Natural killer cell (primary cell): ENCODE measurements at regions not wholly inside any gene's neighbourhood (a gene's known extent, or its start where the extent isn't known, plus 50 kb on each side); places are given as distances from the start of the nearest gene placed in this dataset.

Source experiments
- ATAC-seq, 3 donors: fragments of 150-1000 bp in 2 of 3; fragments of 200-7000 bp in 1 of 3; cut with Tn5 transposase; 1 replicate in 1 of 3; 2 replicates in 2 of 3; pipeline ENCODE4 v1.10.0; 2021; ENCODE audit warnings: mild to moderate bottlenecking in 2 of 3, moderate library complexity in 2 of 3
- DNase-seq, 2 donors: peaks; one replicate each; pipeline versions ENCODE4 v3.0.0 to v3.0.0-alpha.2; 2013 to 2021; ENCODE audit warnings: mixed read lengths in 1 of 2
- H3K27ac ChIP-seq: one replicate; pipeline ENCODE4 v1.5.1; 2013; ENCODE audit warnings: mild to moderate bottlenecking, low read length
- H3K27me3 ChIP-seq: one replicate; pipeline ENCODE4 v1.6.1; 2013; ENCODE audit warnings: low read length; ENCODE audit not compliant: control insufficient read depth, insufficient read depth
- H3K36me3 ChIP-seq: one replicate; pipeline ENCODE4 v1.6.1; 2013; ENCODE audit warnings: low read length; ENCODE audit not compliant: control insufficient read depth, insufficient read depth
- H3K4me1 ChIP-seq: one replicate; pipeline ENCODE4 v1.6.1; 2013; ENCODE audit warnings: low read length; ENCODE audit not compliant: control insufficient read depth, insufficient read depth
- H3K4me3 ChIP-seq: one replicate; pipeline ENCODE4 v1.5.1; 2013; ENCODE audit warnings: low read length
- H3K9me3 ChIP-seq: one replicate; pipeline ENCODE4 v1.6.1; 2013; ENCODE audit warnings: low read length; ENCODE audit not compliant: control insufficient read depth, insufficient read depth
- H3K27ac Mint-ChIP-seq, 2 donors: one replicate each; pipeline ENCODE4 v1.8.0; 2022; ENCODE audit warnings: mild to moderate bottlenecking in 2 of 2, mixed read lengths in 2 of 2, moderate library complexity in 1 of 2
- H3K27me3 Mint-ChIP-seq, 2 donors: one replicate each; pipeline ENCODE4 v1.8.0; 2022; ENCODE audit warnings: low read depth in 2 of 2, mixed read lengths in 2 of 2
- H3K36me3 Mint-ChIP-seq: one replicate; pipeline ENCODE4 v1.8.0; 2022; ENCODE audit warnings: mixed read lengths
- H3K4me1 Mint-ChIP-seq, 2 donors: one replicate each; pipeline ENCODE4 v1.8.0; 2022; ENCODE audit warnings: mixed read lengths in 2 of 2
- H3K4me3 Mint-ChIP-seq: one replicate; pipeline ENCODE4 v1.8.0; 2022; ENCODE audit warnings: mild to moderate bottlenecking, moderate library complexity, mixed read lengths
- H3K9me3 Mint-ChIP-seq, 2 donors: one replicate each; pipeline ENCODE4 v1.8.0; 2022; ENCODE audit warnings: mixed read lengths in 2 of 2
- WGBS: methylation state at CpG from one replicate; pipeline ENCODE4 v1.1.7; 2013; ENCODE audit warnings: missing lambda C conversion rate; ENCODE audit not compliant: insufficient coverage; 5-methylcytosine and 5-hydroxymethylcytosine counted together
- intact Hi-C: fragments of 100-400 bp; cut with micrococcal nuclease; formaldehyde crosslinking; loops from one replicate; pipeline ENCODE4 v1.14.2; 2022
- TF ChIP-seq, protein P1 (sequence below): fragments of 200-600 bp; IDR thresholded peaks from one replicate; pipeline ENCODE4 v1.8.0; 2022; ENCODE audit warnings: antibody characterized with exemption

DNA sequence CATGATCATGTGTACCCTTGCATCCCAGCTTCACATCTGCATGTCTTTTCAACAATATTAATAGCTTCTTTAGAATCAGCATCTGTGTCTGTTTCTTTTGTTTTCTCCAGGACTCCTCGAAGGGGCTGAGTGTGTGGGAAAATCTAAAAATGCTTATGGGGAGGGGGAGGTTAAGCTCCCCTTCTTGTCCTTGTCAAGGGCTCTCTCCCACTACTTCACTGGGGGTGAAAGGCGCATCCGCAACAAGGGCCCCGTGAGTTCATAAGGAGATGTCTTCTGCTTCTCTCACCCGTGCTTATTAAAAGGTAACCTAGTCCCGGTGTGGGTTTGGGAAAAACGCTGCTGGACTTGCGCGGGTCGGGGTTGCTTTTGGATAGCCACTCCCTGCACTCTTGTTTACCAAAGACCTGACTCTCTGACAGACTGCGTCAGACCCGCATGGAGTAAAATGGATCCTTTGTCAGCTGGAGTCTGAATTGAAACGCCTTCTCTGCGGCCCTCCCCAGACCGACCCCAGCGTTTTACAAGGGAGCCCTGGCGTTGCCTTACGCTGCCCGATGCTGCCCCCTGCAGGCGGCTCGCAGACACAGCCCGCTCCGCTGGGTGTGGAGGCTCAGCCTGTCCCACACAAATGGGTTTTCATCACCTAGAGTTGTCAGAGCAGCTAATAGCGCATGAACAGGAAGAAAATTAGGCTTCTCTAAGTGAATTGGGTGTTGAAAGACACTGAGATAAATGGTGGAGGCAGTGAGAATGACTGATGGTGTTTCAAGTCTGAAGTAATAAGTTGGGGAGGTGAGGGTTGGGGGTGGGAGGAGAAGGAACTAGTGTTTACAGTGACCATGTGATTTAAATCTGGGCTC is 53.8 kb downstream of the IER5 start:
- no peaks in the 10 kb centered on the region for H3K9me3 ChIP-seq
- Mint-ChIP-seq H3K4me1 (peaks cover 33 to 40% of the 10 kb centered on the region in 2 donors), H3K36me3 (no peaks in the 10 kb centered on the region), H3K27ac (peak overlapping the region; percentile 11 to 71), H3K27me3 (peaks cover 8 to 23% of the 10 kb centered on the region in 2 donors), H3K4me3 (no peak overlapping the region), H3K9me3 (no peaks in the 10 kb centered on the region)
- H3K27ac ChIP-seq = no peak overlapping the region
- ATAC-seq = peak; percentile 96 to 99 (median 96)
- DNase-seq = peak; percentile 87 to 93
- no peak overlapping the region for H3K4me3 ChIP-seq
- H3K4me1 ChIP-seq = peaks cover 23% of the 10 kb centered on the region
- intact Hi-C loops = loop anchor here (1.0 to 10.0 kb wide), 6 partner anchors 24 to 626 kb away; no protein-coding TSS in a partner anchor
- TF ChIP-seq, protein P1, sequence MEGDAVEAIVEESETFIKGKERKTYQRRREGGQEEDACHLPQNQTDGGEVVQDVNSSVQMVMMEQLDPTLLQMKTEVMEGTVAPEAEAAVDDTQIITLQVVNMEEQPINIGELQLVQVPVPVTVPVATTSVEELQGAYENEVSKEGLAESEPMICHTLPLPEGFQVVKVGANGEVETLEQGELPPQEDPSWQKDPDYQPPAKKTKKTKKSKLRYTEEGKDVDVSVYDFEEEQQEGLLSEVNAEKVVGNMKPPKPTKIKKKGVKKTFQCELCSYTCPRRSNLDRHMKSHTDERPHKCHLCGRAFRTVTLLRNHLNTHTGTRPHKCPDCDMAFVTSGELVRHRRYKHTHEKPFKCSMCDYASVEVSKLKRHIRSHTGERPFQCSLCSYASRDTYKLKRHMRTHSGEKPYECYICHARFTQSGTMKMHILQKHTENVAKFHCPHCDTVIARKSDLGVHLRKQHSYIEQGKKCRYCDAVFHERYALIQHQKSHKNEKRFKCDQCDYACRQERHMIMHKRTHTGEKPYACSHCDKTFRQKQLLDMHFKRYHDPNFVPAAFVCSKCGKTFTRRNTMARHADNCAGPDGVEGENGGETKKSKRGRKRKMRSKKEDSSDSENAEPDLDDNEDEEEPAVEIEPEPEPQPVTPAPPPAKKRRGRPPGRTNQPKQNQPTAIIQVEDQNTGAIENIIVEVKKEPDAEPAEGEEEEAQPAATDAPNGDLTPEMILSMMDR = peak; percentile 92
- no peaks in the 10 kb centered on the region for H3K27me3 ChIP-seq
- no peaks in the 10 kb centered on the region for H3K36me3 ChIP-seq
- 32% methylated on average over 24 of the region's 24 CpGs for WGBS

DNA sequence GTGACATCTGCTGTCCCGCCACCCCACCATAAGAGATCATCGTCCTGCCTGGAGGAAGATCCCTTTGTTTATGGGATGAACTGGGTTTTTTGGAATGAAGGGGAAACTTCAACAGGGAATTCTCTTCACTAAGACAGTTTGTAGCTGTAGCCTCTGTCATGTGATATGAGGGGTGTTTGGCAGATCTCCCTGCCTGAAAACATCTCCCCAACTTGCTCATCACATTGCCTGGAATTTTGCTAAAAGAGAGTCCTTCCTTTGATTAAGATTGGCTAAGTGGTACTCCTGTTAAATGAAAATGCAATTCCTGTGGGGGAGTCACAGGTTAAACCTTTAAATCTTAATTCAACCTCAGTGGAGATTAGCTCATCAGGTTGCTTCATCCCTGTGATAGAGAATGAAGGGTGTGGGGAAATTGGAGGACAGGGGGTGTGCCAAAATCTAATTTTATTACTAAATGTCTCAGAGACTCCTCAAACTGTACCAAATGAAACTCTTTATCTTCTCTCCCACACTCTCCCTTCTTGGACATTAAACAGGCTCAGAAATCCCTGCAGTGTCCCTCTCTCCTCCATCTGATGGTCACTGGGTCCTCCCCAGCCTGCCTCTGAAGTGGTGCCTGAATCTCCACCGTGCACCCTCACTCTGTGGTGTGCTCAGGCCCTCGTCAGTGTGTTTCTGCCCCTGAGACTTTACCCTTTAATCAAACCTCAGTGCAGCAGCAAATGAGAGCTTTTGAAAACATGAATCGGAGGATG is 54.8 kb downstream of the IER5 start:
- Mint-ChIP-seq H3K9me3 (no peaks in the 10 kb centered on the region), H3K36me3 (no peaks in the 10 kb centered on the region), H3K27ac (no peak overlapping the region), H3K4me3 (no peak overlapping the region), H3K27me3 (peaks cover 8 to 23% of the 10 kb centered on the region in 2 donors), H3K4me1 (peaks cover 31 to 34% of the 10 kb centered on the region in 2 donors)
- Histone ChIP-seq H3K36me3 (no peaks in the 10 kb centered on the region), H3K4me3 (no peak overlapping the region), H3K4me1 (peaks cover 24% of the 10 kb centered on the region), H3K27me3 (no peaks in the 10 kb centered on the region), H3K9me3 (no peaks in the 10 kb centered on the region), H3K27ac (no peak overlapping the region)
- TF ChIP-seq, protein P1 = no peak
- intact Hi-C loops = loop anchor here (2.0 to 10.0 kb wide), 3 partner anchors 24 to 626 kb away; no protein-coding TSS in a partner anchor
- WGBS = 76% methylated on average over 4 of the region's 5 CpGs
- DNase-seq (no peak), ATAC-seq (no peak)

DNA sequence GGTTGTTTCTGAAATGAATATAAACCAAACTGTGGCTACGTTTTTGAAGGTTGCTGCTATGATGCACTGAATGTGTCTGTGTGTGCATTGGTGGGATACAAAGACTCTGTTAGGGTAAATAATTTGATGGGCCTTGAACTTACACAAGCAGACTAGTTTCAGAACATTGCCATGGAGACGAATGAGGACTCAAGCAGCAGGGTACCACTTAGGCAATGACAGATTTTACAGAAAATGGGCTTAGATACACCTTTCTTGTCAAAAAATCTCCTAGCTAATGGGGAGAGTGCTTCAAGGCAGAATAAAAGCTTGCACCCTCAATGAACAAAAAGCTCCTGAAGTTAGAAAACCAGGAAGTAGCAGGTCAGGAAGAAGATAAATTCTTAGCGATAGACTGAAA is 55.7 kb downstream of the IER5 start:
- ATAC-seq (no peak), DNase-seq (no peak)
- no peak overlapping the region for H3K27ac ChIP-seq
- no peaks in the 10 kb centered on the region for H3K36me3 ChIP-seq
- no peak overlapping the region for H3K27ac Mint-ChIP-seq
- 67% methylated on average over 3 of the region's 3 CpGs for WGBS
- peaks cover 8 to 23% of the 10 kb centered on the region in 2 donors for H3K27me3 Mint-ChIP-seq
- peaks cover 31% of the 10 kb centered on the region for H3K4me1 ChIP-seq
- intact Hi-C loops = loop anchor here (10.0 kb wide), 1 partner anchor 189 kb away; no protein-coding TSS in a partner anchor
- TF ChIP-seq, protein P1 = no peak
- no peaks in the 10 kb centered on the region for H3K9me3 ChIP-seq
- peaks cover 30 to 33% of the 10 kb centered on the region in 2 donors for H3K4me1 Mint-ChIP-seq
- H3K27me3 ChIP-seq = no peaks in the 10 kb centered on the region
- H3K36me3 Mint-ChIP-seq = no peaks in the 10 kb centered on the region
- H3K9me3 Mint-ChIP-seq = no peaks in the 10 kb centered on the region
- no peak overlapping the region for H3K4me3 Mint-ChIP-seq
- no peak overlapping the region for H3K4me3 ChIP-seq
